HG03378 (cell line): ENCODE measurements at regions not wholly inside any gene's neighbourhood (a gene's known extent, or its start where the extent isn't known, plus 50 kb on each side); places are given as distances from the start of the nearest gene placed in this dataset.

Experiments
- ATAC-seq: cut with Tn5 transposase; IDR thresholded peaks from one replicate; pipeline ENCODE4 v1.9.1; 2021; ENCODE audit warnings: mild to moderate bottlenecking, moderate library complexity; ENCODE audit not compliant: unreplicated experiment

GRCh38 chr3:43892526-43892925 is 201.8 kb downstream of the ABHD5 start:
- ATAC-seq: peak; percentile 62

DNA sequence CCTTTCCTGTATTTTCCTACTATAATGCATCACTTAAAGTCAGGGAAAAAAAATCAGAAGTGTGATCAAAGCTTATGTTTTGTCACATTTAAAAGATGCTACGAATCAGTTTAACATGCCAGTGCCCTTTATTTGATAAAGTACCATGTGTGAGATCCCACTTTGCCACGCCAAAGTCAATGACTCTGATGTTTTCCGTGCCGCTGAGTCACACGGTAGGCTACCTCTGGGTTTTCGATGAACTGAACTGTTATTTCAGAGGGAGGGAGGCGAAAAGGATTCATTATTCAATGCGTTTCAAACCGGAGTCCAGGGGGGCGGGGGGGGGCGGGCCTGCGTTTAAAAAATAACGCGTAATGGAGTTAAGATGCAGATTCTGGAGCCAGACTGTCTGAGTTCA is 203.0 kb downstream of the ABHD5 start:
- no peak for ATAC-seq

DNA sequence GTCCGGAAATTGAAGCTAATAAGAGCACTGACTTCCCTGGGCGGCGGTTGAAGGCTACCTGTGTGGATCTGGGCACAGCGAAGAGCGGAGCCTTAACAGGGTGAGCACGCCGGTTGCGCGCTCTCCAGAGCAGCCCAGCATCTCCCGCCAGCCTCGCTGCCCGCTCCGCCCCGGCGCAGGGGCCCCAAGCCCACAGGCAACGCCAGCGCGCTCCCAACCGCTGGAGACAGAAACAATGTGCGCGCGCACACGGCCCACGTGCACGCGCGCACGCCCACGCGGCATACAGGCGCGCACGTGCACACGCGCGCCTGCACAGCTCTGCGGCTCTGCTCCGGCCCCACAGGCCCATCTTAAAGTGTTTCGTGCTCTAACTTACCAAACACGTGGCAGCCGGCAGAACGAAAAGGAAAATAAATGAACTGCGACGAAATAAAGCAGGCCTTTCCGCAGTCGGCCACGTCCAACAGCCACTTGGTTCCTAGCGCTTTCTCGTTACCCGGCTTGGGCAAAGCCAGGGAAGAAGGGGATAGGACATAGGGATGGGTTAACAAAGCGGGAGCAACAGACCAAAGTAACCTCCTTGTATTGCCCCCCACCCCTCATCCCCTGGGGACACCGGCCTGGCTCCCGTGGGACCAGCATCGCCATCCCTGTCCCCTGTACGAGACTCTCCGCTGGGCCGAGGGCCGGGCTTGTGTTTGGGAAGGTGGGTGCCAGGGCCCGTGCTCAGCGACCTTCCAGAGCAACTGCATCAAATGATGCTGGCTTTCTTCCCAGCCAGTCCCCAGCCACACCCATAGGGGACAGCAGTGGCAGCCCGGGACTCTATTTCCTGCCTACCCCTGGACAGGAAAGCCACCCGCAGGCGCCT is 203.7 kb downstream of the ABHD5 start:
- ATAC-seq: no peak

DNA sequence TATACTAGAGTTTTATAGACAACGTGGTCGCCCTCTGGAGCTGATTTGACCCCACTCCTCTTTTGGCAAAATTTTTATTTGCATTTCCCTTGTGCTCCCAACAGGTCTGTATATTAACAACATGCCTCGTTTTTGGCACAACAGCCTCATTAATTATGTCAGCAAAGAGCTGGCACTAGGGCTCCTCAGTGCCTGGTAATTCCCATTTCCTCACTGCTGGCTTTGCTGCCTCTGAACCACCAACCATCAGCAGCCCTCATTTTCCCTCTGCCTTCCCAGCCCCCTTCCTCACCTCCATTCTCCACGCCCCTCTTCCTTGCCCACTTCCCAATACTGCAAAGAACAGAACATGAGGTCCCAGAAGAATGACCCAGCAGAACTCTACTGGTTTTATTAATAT is 204.8 kb downstream of the ABHD5 start:
- ATAC-seq: no peak

- ATAC-seq: no peak
These were observed 211.7 kb downstream of the ABHD5 start for GRCh38 chr3:43902415-43902814.

- no peak for ATAC-seq
These were observed 214.4 kb downstream of the ABHD5 start for GRCh38 chr3:43905157-43905556.

GRCh38 chr3:43906849-43907507 is 216.2 kb downstream of the ABHD5 start:
- peak; percentile 6 for ATAC-seq

- peak; percentile 96 for ATAC-seq
These were observed 216.7 kb downstream of the ABHD5 start for GRCh38 chr3:43907508-43907858.

DNA sequence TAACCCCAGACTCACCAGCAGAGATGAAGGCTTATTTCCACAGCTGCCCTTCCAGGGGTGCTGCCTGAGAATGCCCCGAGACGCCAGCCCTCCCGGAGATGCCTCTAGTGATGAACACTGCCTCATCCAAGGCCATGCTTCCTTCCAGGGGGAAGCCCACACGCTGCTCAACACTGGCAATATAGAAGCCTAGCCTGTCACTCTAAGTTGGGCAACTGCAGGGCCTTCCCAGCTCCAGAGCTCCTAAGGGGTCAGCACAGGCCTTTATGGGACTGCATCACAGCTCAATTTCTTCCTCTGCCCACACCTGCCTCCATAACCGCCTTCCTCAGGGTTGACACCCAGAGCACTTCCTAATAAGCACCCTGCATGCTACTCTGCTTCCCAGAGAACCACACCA is 217.7 kb downstream of the ABHD5 start:
- no peak for ATAC-seq

- ATAC-seq: no peak
These were observed 218.4 kb downstream of the ABHD5 start for GRCh38 chr3:43909149-43909548.

- ATAC-seq: no peak
These were observed 220.0 kb downstream of the ABHD5 start for GRCh38 chr3:43910750-43911149.

- no peak for ATAC-seq
These were observed 222.6 kb downstream of the ABHD5 start for GRCh38 chr3:43913036-43913948.

DNA sequence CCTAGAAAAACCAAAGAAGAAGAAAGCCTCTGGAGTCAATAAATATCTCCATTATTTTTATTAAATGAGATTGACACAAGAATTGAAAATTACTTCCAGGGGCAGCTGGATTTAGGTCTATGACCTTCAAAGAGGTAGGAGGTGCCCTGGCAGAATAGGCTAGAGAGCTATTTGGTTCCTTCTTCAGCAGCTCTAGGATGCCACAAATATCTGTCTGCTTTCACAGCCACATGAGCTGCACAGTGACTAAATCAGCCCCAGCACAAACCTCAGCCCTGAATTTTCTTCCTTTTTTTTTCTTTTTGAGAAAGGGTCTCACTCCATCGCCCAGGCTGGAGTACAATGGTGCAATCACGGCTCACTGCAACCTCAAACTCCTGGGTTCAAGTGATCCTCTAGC is 223.5 kb downstream of the ABHD5 start:
- ATAC-seq: no peak

DNA sequence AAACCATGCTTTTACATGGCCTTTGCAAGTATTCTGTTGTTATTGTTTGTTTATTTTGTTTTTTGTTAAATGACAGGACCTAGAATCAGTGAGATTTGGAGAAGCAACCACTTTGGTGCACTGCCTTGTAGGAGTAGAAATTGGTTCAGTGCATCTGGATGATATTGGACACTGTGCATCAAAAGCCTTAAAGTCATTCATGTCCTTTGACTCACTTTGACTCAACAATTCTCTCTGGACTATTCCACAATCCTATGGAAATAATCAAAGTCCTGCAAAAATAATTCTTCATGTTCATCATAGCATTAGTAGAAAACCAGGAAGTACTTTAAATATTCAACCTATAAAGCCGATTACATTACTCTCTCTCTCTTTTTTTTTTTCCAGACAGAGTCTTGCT is 224.8 kb downstream of the ABHD5 start:
- ATAC-seq: no peak

GRCh38 chr3:43917361-43917760 is 226.6 kb downstream of the ABHD5 start:
- ATAC-seq: no peak

GRCh38 chr3:43919029-43919428 is 228.3 kb downstream of the ABHD5 start:
- ATAC-seq: no peak

- no peak for ATAC-seq
These were observed 230.4 kb downstream of the ABHD5 start for GRCh38 chr3:43921056-43921648.

GRCh38 chr3:43922374-43922773 is 231.6 kb downstream of the ABHD5 start:
- ATAC-seq: no peak

DNA sequence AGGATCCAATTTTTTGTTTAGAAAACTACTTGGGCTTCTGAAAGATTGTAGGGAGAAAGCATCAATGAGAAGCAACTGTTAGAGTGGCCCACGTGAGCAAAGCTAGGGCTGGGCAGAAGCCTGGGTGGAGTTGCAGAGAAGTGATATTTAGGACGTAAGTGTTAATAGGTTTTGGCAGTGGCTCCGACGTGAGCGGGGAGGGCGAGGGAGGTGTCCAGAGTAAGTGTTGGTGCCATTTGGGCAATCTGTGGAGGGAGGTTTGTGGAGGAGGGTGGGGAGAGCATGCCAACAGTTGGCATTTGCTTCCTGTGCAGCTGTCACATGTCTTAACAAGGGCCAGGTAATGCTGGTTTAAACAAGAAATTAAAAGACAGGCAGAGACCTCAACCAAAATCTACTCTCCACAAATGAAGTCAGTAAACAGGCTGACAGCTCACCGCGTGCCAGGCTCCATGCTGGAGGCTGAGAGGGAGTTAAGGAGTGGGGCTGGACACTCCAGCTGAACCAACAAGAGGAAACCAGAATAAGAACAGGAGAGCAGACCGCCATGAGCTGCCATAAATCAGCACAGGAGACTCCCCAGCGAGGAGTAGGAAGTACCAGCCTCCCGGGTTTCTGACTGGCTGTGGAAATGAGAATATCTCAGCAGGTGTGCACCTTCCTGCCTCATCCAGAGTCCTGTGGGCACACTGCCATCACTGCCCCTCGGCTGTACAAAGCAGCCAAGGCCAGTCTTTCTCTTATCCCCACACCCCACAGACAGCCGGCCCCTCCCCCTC is 232.6 kb downstream of the ABHD5 start:
- ATAC-seq: no peak

DNA sequence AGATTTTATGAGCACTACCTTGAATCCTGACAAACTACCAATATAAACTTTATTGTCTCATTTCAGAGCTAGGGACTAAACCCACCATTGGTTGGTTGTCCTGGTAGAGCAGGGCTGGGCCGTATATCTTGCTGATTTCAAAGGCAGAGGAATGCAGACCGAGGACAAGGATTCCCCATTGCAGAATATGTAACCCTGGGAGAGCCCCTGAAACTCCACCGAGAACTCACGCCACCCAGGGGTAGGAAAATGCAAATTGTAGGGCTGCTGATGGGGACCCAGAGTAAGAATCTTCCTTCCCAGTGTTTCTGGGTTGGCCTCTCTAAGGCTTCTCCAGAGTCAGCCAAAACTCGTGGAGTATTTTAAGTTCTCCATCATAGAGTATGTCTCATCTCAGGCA is 235.3 kb downstream of the ABHD5 start:
- ATAC-seq: no peak
